CD4-positive, alpha-beta T cell (primary cell): ENCODE measurements at regions not wholly inside any gene's neighbourhood (a gene's known extent, or its start where the extent isn't known, plus 50 kb on each side); places are given as distances from the start of the nearest gene placed in this dataset.

Experiments
- ATAC-seq: fragments of 200-7000 bp; cut with Tn5 transposase; one replicate; pipeline ENCODE4 v1.10.0; 2022; ENCODE audit warnings: mild to moderate bottlenecking; ENCODE audit not compliant: poor library complexity
- CTCF ChIA-PET: fragments of 350-600 bp; sonication (Branson Sonifier 250); formaldehyde crosslinking; loops from one replicate; lab custom pipeline; 2021; ENCODE audit warnings: antibody characterized with exemption, inconsistent platforms; lab: Charles Lee
- POLR2A ChIA-PET: fragments of 350-600 bp; sonication (Branson Sonifier 250); formaldehyde crosslinking; loops from one replicate; lab custom pipeline; 2021; ENCODE audit warnings: antibody characterized with exemption, inconsistent platforms; lab: Charles Lee
- DNase-seq, 14 experiments: peaks; one replicate each; pipeline ENCODE4 v3.0.0-alpha.2; 2013 to 2020; ENCODE audit warnings: mixed read lengths in 2 of 14
- H3K27ac ChIP-seq, 2 donors: one replicate each; pipeline versions ENCODE4 v1.5.1 to v1.7.0; 2013; ENCODE audit warnings: low read length in 2 of 2, low read depth in 1 of 2, mild to moderate bottlenecking in 1 of 2
- H3K27me3 ChIP-seq, 2 experiments: 1 replicate in 1 of 2; 2 replicates in 1 of 2; pipeline versions ENCODE4 v1.6.1 to v1.7.0; 2013; ENCODE audit warnings: low read length in 2 of 2, control low read depth in 1 of 2, mild to moderate bottlenecking in 1 of 2, moderate library complexity in 1 of 2; ENCODE audit not compliant: insufficient read depth in 2 of 2, control insufficient read depth in 1 of 2
- H3K36me3 ChIP-seq: one replicate; pipeline ENCODE4 v1.6.1; 2013; ENCODE audit warnings: low read length, control low read depth; ENCODE audit not compliant: insufficient read depth
- H3K4me1 ChIP-seq: one replicate; pipeline ENCODE4 v1.6.1; 2013; ENCODE audit warnings: low read length, control low read depth; ENCODE audit not compliant: insufficient read depth
- H3K4me3 ChIP-seq: one replicate; pipeline ENCODE4 v1.5.1; 2013; ENCODE audit warnings: mild to moderate bottlenecking, low read length, moderate library complexity
- H3K9me3 ChIP-seq, 2 experiments: 1 replicate in 1 of 2; 2 replicates in 1 of 2; pipeline versions ENCODE4 v1.6.1 to v1.7.0; 2013; ENCODE audit warnings: low read length in 2 of 2, mild to moderate bottlenecking in 2 of 2, control low read depth in 1 of 2, moderate library complexity in 1 of 2; ENCODE audit not compliant: control insufficient read depth in 1 of 2, insufficient read depth in 1 of 2
- H3K27ac Mint-ChIP-seq: one replicate; pipeline ENCODE4 v1.8.0; 2020; ENCODE audit warnings: mixed read lengths
- H3K27me3 Mint-ChIP-seq: one replicate; pipeline ENCODE4 v1.8.0; 2021; ENCODE audit warnings: mixed read lengths
- H3K36me3 Mint-ChIP-seq: one replicate; pipeline ENCODE4 v1.8.0; 2021; ENCODE audit warnings: low read depth, mixed read lengths
- H3K4me1 Mint-ChIP-seq: one replicate; pipeline ENCODE4 v1.8.0; 2021; ENCODE audit warnings: low read depth, mixed read lengths
- H3K4me3 Mint-ChIP-seq: one replicate; pipeline ENCODE4 v1.8.0; 2020; ENCODE audit warnings: mild to moderate bottlenecking, mixed read lengths
- H3K9me3 Mint-ChIP-seq: one replicate; pipeline ENCODE4 v1.8.0; 2020; ENCODE audit warnings: mixed read lengths
- CTCF ChIP-seq: fragments of 200-600 bp; IDR thresholded peaks from one replicate; pipeline ENCODE4 v1.8.0; 2022; ENCODE audit warnings: antibody characterized with exemption, mild to moderate bottlenecking
- intact Hi-C, 2 experiments: fragments of 100-400 bp; cut with DNase I in 1 of 2; cut with micrococcal nuclease in 1 of 2; formaldehyde crosslinking; loops; one replicate each; pipeline versions ENCODE4 v1.15.1 to v1.9.0; 2023 to 2025; cut with DNase I, micrococcal nuclease

GRCh38 chr2:71903841-71904240 lies 243.8 kb downstream of the CYP26B1 start:
- H3K27me3 ChIP-seq, result peaks cover 6 to 9% of the 10 kb centered on the region in 2 experiments
- H3K27ac ChIP-seq, result no peak overlapping the region
- peaks cover 2% of the 10 kb centered on the region for H3K9me3 Mint-ChIP-seq
- H3K36me3 ChIP-seq, result no peaks in the 10 kb centered on the region
- ChIA-PET CTCF (interaction anchor here (1.2 kb wide), 1 partner anchor 20 kb away, joined by 3 read pairs; no protein-coding TSS in a partner anchor), POLR2A (no interaction called here)
- no peak for TF ChIP-seq CTCF
- DNase-seq (no peak), ATAC-seq (no peak)
- peaks cover 38% of the 10 kb centered on the region for H3K27me3 Mint-ChIP-seq
- intact Hi-C loops, result no loop called here
- no peaks in the 10 kb centered on the region for H3K36me3 Mint-ChIP-seq
- no peak overlapping the region for H3K27ac Mint-ChIP-seq
- no peaks in the 10 kb centered on the region for H3K4me1 Mint-ChIP-seq
- H3K9me3 ChIP-seq, result no peaks in the 10 kb centered on the region
- H3K4me3 Mint-ChIP-seq, result no peak overlapping the region
- H3K4me1 ChIP-seq, result no peaks in the 10 kb centered on the region
- no peak overlapping the region for H3K4me3 ChIP-seq

DNA sequence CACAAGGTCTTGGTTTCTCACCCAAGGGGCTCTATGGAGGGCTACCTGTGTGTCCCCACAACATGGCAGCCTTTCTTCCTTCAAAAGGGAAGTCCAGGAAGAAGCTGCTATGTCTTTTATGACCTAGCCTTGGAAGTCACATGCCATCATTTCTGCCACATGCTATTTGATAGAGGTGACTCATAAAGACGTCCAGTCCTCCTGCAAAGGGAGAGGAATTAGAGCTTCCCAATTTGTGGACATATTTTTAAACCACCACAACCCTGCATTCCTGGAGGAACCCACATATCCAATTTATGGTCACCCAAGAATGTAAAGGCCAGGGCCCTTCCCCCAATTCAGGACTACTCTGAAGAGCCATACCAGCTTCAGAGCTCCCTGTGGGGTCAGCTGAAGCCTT lies 246.2 kb downstream of the CYP26B1 start:
- no peak for DNase-seq
- TF ChIP-seq CTCF, result no peak
- H3K4me3 Mint-ChIP-seq, result no peak overlapping the region
- Histone ChIP-seq H3K27me3 (peaks cover 0 to 6% of the 10 kb centered on the region in 2 experiments), H3K4me3 (no peak overlapping the region), H3K36me3 (no peaks in the 10 kb centered on the region), H3K27ac (no peak overlapping the region), H3K9me3 (no peaks in the 10 kb centered on the region), H3K4me1 (no peaks in the 10 kb centered on the region)
- no peaks in the 10 kb centered on the region for H3K36me3 Mint-ChIP-seq
- H3K27me3 Mint-ChIP-seq, result peaks cover 20% of the 10 kb centered on the region
- intact Hi-C loops, result no loop called here
- ChIA-PET POLR2A (no interaction called here), CTCF (no interaction called here)
- H3K9me3 Mint-ChIP-seq, result no peaks in the 10 kb centered on the region
- no peak for ATAC-seq
- no peaks in the 10 kb centered on the region for H3K4me1 Mint-ChIP-seq
- no peak overlapping the region for H3K27ac Mint-ChIP-seq

- H3K4me3 ChIP-seq, result no peak overlapping the region
- ChIA-PET POLR2A (no interaction called here), CTCF (no interaction called here)
- Mint-ChIP-seq H3K4me3 (no peak overlapping the region), H3K27me3 (peaks cover 13% of the 10 kb centered on the region), H3K36me3 (no peaks in the 10 kb centered on the region), H3K4me1 (no peaks in the 10 kb centered on the region), H3K9me3 (no peaks in the 10 kb centered on the region), H3K27ac (no peak overlapping the region)
- intact Hi-C loops, result no loop called here
- DNase-seq (no peak), ATAC-seq (no peak)
- H3K27me3 ChIP-seq, result no peaks in the 10 kb centered on the region
- TF ChIP-seq CTCF, result no peak
- H3K27ac ChIP-seq, result no peak overlapping the region
- no peaks in the 10 kb centered on the region for H3K36me3 ChIP-seq
- H3K4me1 ChIP-seq, result no peaks in the 10 kb centered on the region
- H3K9me3 ChIP-seq, result no peaks in the 10 kb centered on the region
Measured at GRCh38 chr2:71898851-71899681, 248.6 kb downstream of the CYP26B1 start.
